ENCODE measurements at regions not wholly inside any gene's neighbourhood (a gene's known extent, or its start where the extent isn't known, plus 50 kb on each side); places are given as distances from the start of the nearest gene placed in this dataset.

DNA sequence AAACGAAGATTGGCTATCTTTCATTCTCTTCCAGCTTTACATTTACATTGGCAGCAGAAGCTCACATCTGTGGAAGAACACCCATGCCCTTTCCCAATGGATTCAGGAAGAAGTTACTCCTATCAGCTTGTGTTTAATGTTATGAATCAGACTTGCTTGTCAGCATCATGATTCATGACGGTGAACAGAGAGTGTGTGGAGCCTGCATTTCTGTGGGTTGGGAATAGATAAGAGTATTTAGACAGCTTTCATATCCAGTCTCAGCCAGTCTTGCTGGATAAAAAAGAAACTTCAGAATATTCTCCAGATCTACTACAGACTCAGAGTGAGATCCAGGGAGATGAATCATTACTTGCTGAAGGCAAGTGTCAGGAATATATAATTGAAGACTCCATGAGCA, 812.9 kb upstream of the ZNF608 start:
- TF ChIP-seq, protein P1, sequence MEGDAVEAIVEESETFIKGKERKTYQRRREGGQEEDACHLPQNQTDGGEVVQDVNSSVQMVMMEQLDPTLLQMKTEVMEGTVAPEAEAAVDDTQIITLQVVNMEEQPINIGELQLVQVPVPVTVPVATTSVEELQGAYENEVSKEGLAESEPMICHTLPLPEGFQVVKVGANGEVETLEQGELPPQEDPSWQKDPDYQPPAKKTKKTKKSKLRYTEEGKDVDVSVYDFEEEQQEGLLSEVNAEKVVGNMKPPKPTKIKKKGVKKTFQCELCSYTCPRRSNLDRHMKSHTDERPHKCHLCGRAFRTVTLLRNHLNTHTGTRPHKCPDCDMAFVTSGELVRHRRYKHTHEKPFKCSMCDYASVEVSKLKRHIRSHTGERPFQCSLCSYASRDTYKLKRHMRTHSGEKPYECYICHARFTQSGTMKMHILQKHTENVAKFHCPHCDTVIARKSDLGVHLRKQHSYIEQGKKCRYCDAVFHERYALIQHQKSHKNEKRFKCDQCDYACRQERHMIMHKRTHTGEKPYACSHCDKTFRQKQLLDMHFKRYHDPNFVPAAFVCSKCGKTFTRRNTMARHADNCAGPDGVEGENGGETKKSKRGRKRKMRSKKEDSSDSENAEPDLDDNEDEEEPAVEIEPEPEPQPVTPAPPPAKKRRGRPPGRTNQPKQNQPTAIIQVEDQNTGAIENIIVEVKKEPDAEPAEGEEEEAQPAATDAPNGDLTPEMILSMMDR (IDR thresholded peaks at IDR 0.05), result no peak
- TF ChIP-seq POLR2AphosphoS5 (IDR thresholded peaks at IDR 0.05), result no peak

Data from esophagus muscularis mucosa (tissue), 3 donors.